ENCODE measurements at regions not wholly inside any gene's neighbourhood (a gene's known extent, or its start where the extent isn't known, plus 50 kb on each side); places are given as distances from the start of the nearest gene placed in this dataset.

GRCh38 chr5:6201631-6202030, 176.7 kb downstream of the MED10 start:
- no peak overlapping the region for H3K4me3 ChIP-seq
- WGBS (ENCODE audit: insufficient coverage, low coverage, low lambda C conversion rate, missing lambda C conversion rate): 84% methylated on average over 2 of the region's 6 CpGs
- H3K9me3 ChIP-seq: no peaks in the 10 kb centered on the region
- H3K4me1 ChIP-seq: no peaks in the 10 kb centered on the region
- DNase-seq: no peak
- H3K27ac ChIP-seq: no peak overlapping the region
- no peak for ATAC-seq
- no peaks in the 10 kb centered on the region for H3K27me3 ChIP-seq
- no peaks in the 10 kb centered on the region for H3K36me3 ChIP-seq
- no peak for TF ChIP-seq CTCF (IDR thresholded peaks at IDR 0.05)
- no peak for TF ChIP-seq POLR2A (IDR thresholded peaks at IDR 0.05)
- intact Hi-C loops (cut with DNase I): no loop called here

GRCh38 chr5:6198531-6198930, 179.8 kb downstream of the MED10 start:
- DNase-seq (no peak), ATAC-seq (no peak)
- no peaks in the 10 kb centered on the region for H3K4me1 ChIP-seq
- H3K4me3 ChIP-seq: no peak overlapping the region
- no peaks in the 10 kb centered on the region for H3K27me3 ChIP-seq
- TF ChIP-seq CTCF (IDR thresholded peaks at IDR 0.05) (no peak), POLR2A (IDR thresholded peaks at IDR 0.05) (no peak)
- 56% methylated on average over 4 of the region's 5 CpGs for WGBS (ENCODE audit: insufficient coverage, low coverage, low lambda C conversion rate, missing lambda C conversion rate)
- intact Hi-C loops (cut with DNase I): no loop called here
- no peaks in the 10 kb centered on the region for H3K36me3 ChIP-seq
- no peak overlapping the region for H3K27ac ChIP-seq
- H3K9me3 ChIP-seq: no peaks in the 10 kb centered on the region

- ATAC-seq (no peak), DNase-seq (no peak)
- intact Hi-C loops (cut with DNase I): no loop called here
- Histone ChIP-seq H3K4me3 (no peak overlapping the region), H3K27ac (no peak overlapping the region), H3K27me3 (no peaks in the 10 kb centered on the region), H3K36me3 (no peaks in the 10 kb centered on the region), H3K4me1 (no peaks in the 10 kb centered on the region), H3K9me3 (no peaks in the 10 kb centered on the region)
- 67% methylated on average over 3 of the region's 7 CpGs for WGBS (ENCODE audit: insufficient coverage, low coverage, low lambda C conversion rate, missing lambda C conversion rate)
- TF ChIP-seq POLR2A (IDR thresholded peaks at IDR 0.05): no peak
- TF ChIP-seq CTCF (IDR thresholded peaks at IDR 0.05): no peak
Measured at GRCh38 chr5:6197427-6197826, 180.9 kb downstream of the MED10 start.

- H3K36me3 ChIP-seq: no peaks in the 10 kb centered on the region
- H3K4me3 ChIP-seq: no peak overlapping the region
- H3K9me3 ChIP-seq: no peaks in the 10 kb centered on the region
- ATAC-seq (no peak), DNase-seq (no peak)
- no peaks in the 10 kb centered on the region for H3K27me3 ChIP-seq
- no peaks in the 10 kb centered on the region for H3K4me1 ChIP-seq
- 65% methylated on average over 5 of the region's 9 CpGs for WGBS (ENCODE audit: insufficient coverage, low coverage, low lambda C conversion rate, missing lambda C conversion rate)
- TF ChIP-seq CTCF (IDR thresholded peaks at IDR 0.05): no peak
- intact Hi-C loops (cut with DNase I): no loop called here
- H3K27ac ChIP-seq: no peak overlapping the region
Measured at GRCh38 chr5:6195711-6196358, 182.5 kb downstream of the MED10 start.
